Mesendoderm (in vitro differentiated cells): ENCODE measurements at regions not wholly inside any gene's neighbourhood (a gene's known extent, or its start where the extent isn't known, plus 50 kb on each side); places are given as distances from the start of the nearest gene placed in this dataset.

Experiments
- DNase-seq: peaks from one replicate; pipeline ENCODE4 v3.0.0; 2013
- H2AK5ac ChIP-seq: 2 replicates; pipeline ENCODE4 v1.6.1; 2013; ENCODE audit warnings: low read length, inconsistent platforms
- H2BK120ac ChIP-seq: 2 replicates; pipeline ENCODE4 v1.6.1; 2013; ENCODE audit warnings: low read depth, mild to moderate bottlenecking, low read length, moderate library complexity, mixed read lengths
- H2BK15ac ChIP-seq: replicated peaks from 2 replicates; pipeline ENCODE4 v1.6.1; 2013; ENCODE audit warnings: low read depth, mild to moderate bottlenecking, moderate library complexity
- H2BK5ac ChIP-seq: 2 replicates; pipeline ENCODE4 v1.6.1; 2013; ENCODE audit warnings: low read length, inconsistent platforms
- H3K18ac ChIP-seq: 2 replicates; pipeline ENCODE4 v1.6.1; 2013; ENCODE audit warnings: mild to moderate bottlenecking, low read length, mixed read lengths
- H3K23ac ChIP-seq: one replicate; pipeline ENCODE4 v1.6.1; 2013; ENCODE audit warnings: low read length
- H3K27ac ChIP-seq: 2 replicates; pipeline ENCODE4 v1.5.1; 2013; ENCODE audit warnings: low read depth, mild to moderate bottlenecking, inconsistent platforms, low read length, moderate library complexity
- H3K27me3 ChIP-seq: 2 replicates; pipeline ENCODE4 v1.6.1; 2013; ENCODE audit warnings: low read length, control low read depth, mild to moderate bottlenecking, inconsistent platforms; ENCODE audit not compliant: insufficient read depth, poor library complexity
- H3K36me3 ChIP-seq: 2 replicates; pipeline ENCODE4 v1.6.1; 2013; ENCODE audit warnings: low read length, inconsistent platforms; ENCODE audit not compliant: control insufficient read depth, insufficient read depth
- H3K4ac ChIP-seq: one replicate; pipeline ENCODE4 v1.6.1; 2013; ENCODE audit warnings: low read depth, mild to moderate bottlenecking, low read length, moderate library complexity
- H3K4me1 ChIP-seq: 2 replicates; pipeline ENCODE4 v1.6.1; 2013; ENCODE audit warnings: low read depth, low read length, inconsistent platforms; ENCODE audit not compliant: control insufficient read depth
- H3K4me2 ChIP-seq: 2 replicates; pipeline ENCODE4 v1.6.1; 2013; ENCODE audit warnings: low read length
- H3K4me3 ChIP-seq: 2 replicates; pipeline ENCODE4 v1.5.1; 2013; ENCODE audit warnings: mild to moderate bottlenecking, low read length
- H3K56ac ChIP-seq: one replicate; pipeline ENCODE4 v1.6.1; 2013; ENCODE audit warnings: low read length
- H3K79me1 ChIP-seq: 2 replicates; pipeline ENCODE4 v1.6.1; 2013; ENCODE audit warnings: low read length, inconsistent platforms
- H3K79me2 ChIP-seq: 2 replicates; pipeline ENCODE4 v1.6.1; 2013; ENCODE audit warnings: mild to moderate bottlenecking, low read length; ENCODE audit not compliant: control insufficient read depth, insufficient read depth
- H3K9ac ChIP-seq: 2 replicates; pipeline ENCODE4 v1.6.1; 2013; ENCODE audit warnings: low read length, inconsistent platforms
- H4K5ac ChIP-seq: one replicate; pipeline ENCODE4 v1.6.1; 2013; ENCODE audit warnings: low read length
- H4K8ac ChIP-seq: one replicate; pipeline ENCODE4 v1.6.1; 2013; ENCODE audit warnings: low read depth, mild to moderate bottlenecking, control low read depth, low read length, moderate library complexity
- WGBS: extraction: QIAGEN DNeasy Blood & Tissue Kit; methylation state at CpG from one replicate; pipeline ENCODE4 v1.1.7; 2013; ENCODE audit warnings: low lambda C conversion rate, missing lambda C conversion rate; ENCODE audit not compliant: insufficient coverage; ENCODE audit errors: extremely low coverage; 5-methylcytosine and 5-hydroxymethylcytosine counted together

- Histone ChIP-seq H3K18ac (no peak overlapping the region), H3K36me3 (no peaks in the 10 kb centered on the region), H4K5ac (no peak overlapping the region), H4K8ac (no peak overlapping the region), H3K23ac (no peak overlapping the region), H3K27ac (no peak overlapping the region), H2BK5ac (no peak overlapping the region), H3K4ac (no peak overlapping the region), H3K79me2 (no peaks in the 10 kb centered on the region), H2BK15ac (no peak overlapping the region), H3K9ac (no peak overlapping the region), H2BK120ac (no peak overlapping the region), H3K4me2 (no peak overlapping the region), H3K56ac (no peak overlapping the region), H3K4me3 (no peak overlapping the region), H3K4me1 (no peaks in the 10 kb centered on the region), H2AK5ac (no peak overlapping the region), H3K79me1 (no peaks in the 10 kb centered on the region), H3K27me3 (no peaks in the 10 kb centered on the region)
- no peak for DNase-seq
- WGBS: no CpG with 5 or more reads among the region's 1 CpG
These were observed 1277.1 kb upstream of the MIR17HG start for GRCh38 chr13:90070362-90070761.

DNA sequence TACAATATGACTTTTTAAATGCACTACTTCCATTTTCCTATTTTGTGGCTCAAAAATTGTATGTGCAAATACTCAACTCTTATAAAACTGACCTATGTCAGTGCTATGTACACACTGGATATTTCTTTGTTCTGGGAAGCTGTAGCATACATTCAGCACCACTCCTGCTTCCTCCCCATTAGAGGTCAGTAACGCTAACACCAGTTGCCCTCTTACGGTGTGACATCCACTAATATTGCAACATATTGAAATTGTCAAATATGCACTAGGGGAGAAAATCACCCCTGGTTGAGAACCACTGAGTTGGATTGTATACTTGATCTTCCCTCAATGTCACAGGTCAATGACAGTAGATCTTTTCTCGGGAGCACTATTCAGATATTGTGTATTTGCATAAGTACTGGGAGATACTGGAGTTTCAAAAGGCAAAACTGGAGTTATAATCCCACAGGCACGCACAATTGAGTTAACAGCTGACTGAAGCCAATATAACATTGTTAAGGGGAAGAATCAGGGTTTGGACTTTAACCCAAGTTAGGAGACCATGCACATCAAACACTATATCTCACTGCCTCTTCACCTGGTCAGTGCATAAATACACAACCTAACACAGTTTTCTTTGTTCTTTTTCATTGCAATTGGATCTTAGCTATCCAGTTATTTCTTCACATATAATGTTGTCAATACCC lies 1276.5 kb upstream of the MIR17HG start:
- DNase-seq: no peak
- Histone ChIP-seq H3K4me3 (no peak overlapping the region), H4K8ac (no peak overlapping the region), H2BK15ac (no peak overlapping the region), H3K4me1 (no peaks in the 10 kb centered on the region), H3K4me2 (no peak overlapping the region), H3K27ac (no peak overlapping the region), H3K36me3 (no peaks in the 10 kb centered on the region), H2BK120ac (no peak overlapping the region), H3K18ac (no peak overlapping the region), H3K9ac (no peak overlapping the region), H3K79me1 (no peaks in the 10 kb centered on the region), H2AK5ac (no peak overlapping the region), H3K23ac (no peak overlapping the region), H3K4ac (no peak overlapping the region), H3K79me2 (no peaks in the 10 kb centered on the region), H3K56ac (no peak overlapping the region), H3K27me3 (no peaks in the 10 kb centered on the region), H2BK5ac (no peak overlapping the region), H4K5ac (no peak overlapping the region)
- no CpG with 5 or more reads among the region's 4 CpGs for WGBS

- no peak overlapping the region for H3K4me2 ChIP-seq
- no peaks in the 10 kb centered on the region for H3K79me2 ChIP-seq
- H3K9ac ChIP-seq: no peak overlapping the region
- no peak overlapping the region for H3K4me3 ChIP-seq
- H3K56ac ChIP-seq: no peak overlapping the region
- H3K36me3 ChIP-seq: no peaks in the 10 kb centered on the region
- no peak overlapping the region for H3K23ac ChIP-seq
- WGBS: no CpG with 5 or more reads among the region's 1 CpG
- H2BK120ac ChIP-seq: no peak overlapping the region
- H2BK5ac ChIP-seq: no peak overlapping the region
- no peak for DNase-seq
- no peaks in the 10 kb centered on the region for H3K27me3 ChIP-seq
- no peaks in the 10 kb centered on the region for H3K79me1 ChIP-seq
- H4K8ac ChIP-seq: no peak overlapping the region
- no peak overlapping the region for H2BK15ac ChIP-seq
- H3K4ac ChIP-seq: no peak overlapping the region
- H3K4me1 ChIP-seq: no peaks in the 10 kb centered on the region
- no peak overlapping the region for H4K5ac ChIP-seq
- no peak overlapping the region for H2AK5ac ChIP-seq
- H3K18ac ChIP-seq: no peak overlapping the region
- H3K27ac ChIP-seq: no peak overlapping the region
These were observed 1262.7 kb upstream of the MIR17HG start for GRCh38 chr13:90084684-90085290.

- Histone ChIP-seq H3K9ac (no peak overlapping the region), H4K5ac (no peak overlapping the region), H2BK15ac (no peak overlapping the region), H3K56ac (no peak overlapping the region), H4K8ac (no peak overlapping the region), H2BK120ac (no peak overlapping the region), H3K36me3 (no peaks in the 10 kb centered on the region), H3K79me2 (no peaks in the 10 kb centered on the region), H3K27me3 (no peaks in the 10 kb centered on the region), H3K23ac (no peak overlapping the region), H2AK5ac (no peak overlapping the region), H2BK5ac (no peak overlapping the region), H3K79me1 (no peaks in the 10 kb centered on the region), H3K4ac (no peak overlapping the region), H3K4me2 (no peak overlapping the region), H3K4me3 (no peak overlapping the region), H3K4me1 (no peaks in the 10 kb centered on the region), H3K27ac (no peak overlapping the region), H3K18ac (no peak overlapping the region)
- no CpG with 5 or more reads among the region's 3 CpGs for WGBS
- no peak for DNase-seq
These were observed 1258.4 kb upstream of the MIR17HG start for GRCh38 chr13:90089051-90089450.

GRCh38 chr13:90091611-90092010 lies 1255.9 kb upstream of the MIR17HG start:
- no peak for DNase-seq
- no peak overlapping the region for H3K27ac ChIP-seq

GRCh38 chr13:90094357-90094756 lies 1253.1 kb upstream of the MIR17HG start:
- Histone ChIP-seq H3K18ac (no peak overlapping the region), H2BK120ac (no peak overlapping the region), H3K36me3 (no peaks in the 10 kb centered on the region), H3K4me2 (no peak overlapping the region), H3K4ac (no peak overlapping the region), H4K8ac (no peak overlapping the region), H3K27ac (no peak overlapping the region), H2AK5ac (no peak overlapping the region), H3K4me1 (no peaks in the 10 kb centered on the region), H3K27me3 (no peaks in the 10 kb centered on the region), H3K79me2 (no peaks in the 10 kb centered on the region), H2BK15ac (no peak overlapping the region), H3K9ac (no peak overlapping the region), H3K4me3 (no peak overlapping the region), H3K23ac (no peak overlapping the region), H3K56ac (no peak overlapping the region), H4K5ac (no peak overlapping the region), H2BK5ac (no peak overlapping the region), H3K79me1 (no peaks in the 10 kb centered on the region)
- no CpG with 5 or more reads among the region's 2 CpGs for WGBS
- DNase-seq: no peak

More at GRCh38 chr13:90091611-90092010, 1255.9 kb upstream of the MIR17HG start:
- no peak overlapping the region for H3K18ac ChIP-seq
- no peak overlapping the region for H2BK15ac ChIP-seq
- no peak overlapping the region for H4K5ac ChIP-seq
- no peaks in the 10 kb centered on the region for H3K4me1 ChIP-seq
- no peak overlapping the region for H2BK5ac ChIP-seq
- H3K27me3 ChIP-seq: no peaks in the 10 kb centered on the region
- H4K8ac ChIP-seq: no peak overlapping the region
- H3K56ac ChIP-seq: no peak overlapping the region
- no peak overlapping the region for H3K23ac ChIP-seq
- no peak overlapping the region for H2AK5ac ChIP-seq
- no peaks in the 10 kb centered on the region for H3K79me1 ChIP-seq
- no CpG with 5 or more reads among the region's 4 CpGs for WGBS
- H3K4me3 ChIP-seq: no peak overlapping the region
- no peak overlapping the region for H3K4ac ChIP-seq
- no peaks in the 10 kb centered on the region for H3K79me2 ChIP-seq
- no peaks in the 10 kb centered on the region for H3K36me3 ChIP-seq
- no peak overlapping the region for H3K4me2 ChIP-seq
- no peak overlapping the region for H3K9ac ChIP-seq
- no peak overlapping the region for H2BK120ac ChIP-seq
